Liver (tissue), 3 donors: ENCODE measurements at regions not wholly inside any gene's neighbourhood (a gene's known extent, or its start where the extent isn't known, plus 50 kb on each side); places are given as distances from the start of the nearest gene placed in this dataset.

Experiments
- ATF3 ChIP-seq: IDR thresholded peaks from 2 replicates; pipeline ENCODE4 v1.6.1; 2016; ENCODE audit warnings: antibody characterized with exemption
- CTCF ChIP-seq: fragments of 150-350 bp; IDR thresholded peaks from 2 replicates; pipeline ENCODE4 v1.5.1; 2017; ENCODE audit warnings: improper control_type of control experiment, low read depth, low read length; ENCODE audit not compliant: missing input control
- FOXA1 ChIP-seq: IDR thresholded peaks from 2 replicates; pipeline ENCODE4 v1.6.1; 2016; ENCODE audit warnings: antibody characterized with exemption
- GABPA ChIP-seq, 2 donors: IDR thresholded peaks in 1 of 2; conservative IDR thresholded peaks in 1 of 2; 2 replicates each; pipeline ENCODE4 v1.6.1; 2016; ENCODE audit warnings: antibody characterized with exemption in 2 of 2, mild to moderate bottlenecking in 1 of 2, moderate library complexity in 1 of 2
- HNF4G ChIP-seq: IDR thresholded peaks from 2 replicates; pipeline ENCODE4 v1.6.1; 2016; ENCODE audit warnings: antibody characterized with exemption
- JUND ChIP-seq, 2 donors: IDR thresholded peaks; 2 replicates each; pipeline ENCODE4 v1.6.1; 2016; ENCODE audit warnings: antibody characterized with exemption in 2 of 2
- MAX ChIP-seq: IDR thresholded peaks from 2 replicates; pipeline ENCODE4 v1.6.1; 2016; ENCODE audit warnings: antibody characterized with exemption
- REST ChIP-seq: IDR thresholded peaks from 2 replicates; pipeline ENCODE4 v1.6.1; 2016; ENCODE audit warnings: antibody characterized with exemption, mild to moderate bottlenecking
- RXRA ChIP-seq, 2 donors: IDR thresholded peaks; 2 replicates each; pipeline ENCODE4 v1.6.1; 2017 to 2018; ENCODE audit warnings: antibody characterized with exemption in 2 of 2, mild to moderate bottlenecking in 1 of 2
- SP1 ChIP-seq: IDR thresholded peaks from 2 replicates; pipeline ENCODE4 v1.6.1; 2018; ENCODE audit warnings: antibody characterized with exemption, mild to moderate bottlenecking
- TAF1 ChIP-seq: conservative IDR thresholded peaks from 2 replicates; pipeline ENCODE4 v1.6.1; 2016; ENCODE audit warnings: antibody characterized with exemption, mild to moderate bottlenecking
- YY1 ChIP-seq: IDR thresholded peaks from 2 replicates; pipeline ENCODE4 v1.6.1; 2016; ENCODE audit warnings: antibody characterized with exemption, mild to moderate bottlenecking
- ZBTB33 ChIP-seq: IDR thresholded peaks from 2 replicates; pipeline ENCODE4 v1.6.1; 2016; ENCODE audit warnings: antibody characterized with exemption
- donor health status: healthy.
- donor health status: healthy.

GRCh38 chr5:161190086-161190485 is 338.1 kb upstream of the ATP10B start:
- TF ChIP-seq CTCF (no peak), JUND (IDR thresholded peaks at IDR 0.05) (no peak), TAF1 (no peak), RXRA (IDR thresholded peaks at IDR 0.05) (no peak), REST (no peak), MAX (no peak), ATF3 (no peak), YY1 (no peak), ZBTB33 (no peak), SP1 (no peak), HNF4G (no peak), GABPA (IDR thresholded peaks at IDR 0.05 in 1 of 2, conservative IDR thresholded peaks at IDR 0.05 in 1 of 2) (no peak), FOXA1 (no peak)
